GM19455 (cell line): ENCODE measurements at regions not wholly inside any gene's neighbourhood (a gene's known extent, or its start where the extent isn't known, plus 50 kb on each side); places are given as distances from the start of the nearest gene placed in this dataset.

Source experiments
- ATAC-seq: cut with Tn5 transposase; IDR thresholded peaks from one replicate; pipeline ENCODE4 v1.9.1; 2021; ENCODE audit not compliant: unreplicated experiment

GRCh38 chr5:161960314-161960713, 107.3 kb upstream of the GABRG2 start:
- no peak for ATAC-seq

GRCh38 chr5:161966564-161966963, 101.0 kb upstream of the GABRG2 start:
- ATAC-seq = peak; percentile 50

GRCh38 chr5:161975350-161975749, 92.2 kb upstream of the GABRG2 start:
- no peak for ATAC-seq

GRCh38 chr5:161988077-161988476, 79.5 kb upstream of the GABRG2 start:
- no peak for ATAC-seq
